Cardiac fibroblast (primary cell): ENCODE measurements at regions not wholly inside any gene's neighbourhood (a gene's known extent, or its start where the extent isn't known, plus 50 kb on each side); places are given as distances from the start of the nearest gene placed in this dataset.
"Not testable (repeated sequence)": the region's sequence is repeated elsewhere in the genome, so short reads cannot be mapped to it uniquely, and the experiment has no call there.

Experiments
- DNase-seq, 2 donors: peaks; one replicate each; pipeline versions ENCODE4 v3.0.0 to v3.0.0-alpha.2; 2010; ENCODE audit warnings: low read depth in 2 of 2
- H3K4me3 ChIP-seq, 2 donors: replicated peaks in 1 of 2; 1 replicate in 1 of 2; 2 replicates in 1 of 2; pipeline ENCODE4 v1.5.1; 2011; ENCODE audit warnings: low read depth in 2 of 2, low read length in 2 of 2, mild to moderate bottlenecking in 2 of 2, moderate library complexity in 1 of 2
- TF ChIP-seq, protein P1 (sequence below): IDR thresholded peaks from one replicate; pipeline ENCODE4 v1.5.1; 2011; ENCODE audit warnings: low read depth, mild to moderate bottlenecking, low read length, inconsistent platforms

DNA sequence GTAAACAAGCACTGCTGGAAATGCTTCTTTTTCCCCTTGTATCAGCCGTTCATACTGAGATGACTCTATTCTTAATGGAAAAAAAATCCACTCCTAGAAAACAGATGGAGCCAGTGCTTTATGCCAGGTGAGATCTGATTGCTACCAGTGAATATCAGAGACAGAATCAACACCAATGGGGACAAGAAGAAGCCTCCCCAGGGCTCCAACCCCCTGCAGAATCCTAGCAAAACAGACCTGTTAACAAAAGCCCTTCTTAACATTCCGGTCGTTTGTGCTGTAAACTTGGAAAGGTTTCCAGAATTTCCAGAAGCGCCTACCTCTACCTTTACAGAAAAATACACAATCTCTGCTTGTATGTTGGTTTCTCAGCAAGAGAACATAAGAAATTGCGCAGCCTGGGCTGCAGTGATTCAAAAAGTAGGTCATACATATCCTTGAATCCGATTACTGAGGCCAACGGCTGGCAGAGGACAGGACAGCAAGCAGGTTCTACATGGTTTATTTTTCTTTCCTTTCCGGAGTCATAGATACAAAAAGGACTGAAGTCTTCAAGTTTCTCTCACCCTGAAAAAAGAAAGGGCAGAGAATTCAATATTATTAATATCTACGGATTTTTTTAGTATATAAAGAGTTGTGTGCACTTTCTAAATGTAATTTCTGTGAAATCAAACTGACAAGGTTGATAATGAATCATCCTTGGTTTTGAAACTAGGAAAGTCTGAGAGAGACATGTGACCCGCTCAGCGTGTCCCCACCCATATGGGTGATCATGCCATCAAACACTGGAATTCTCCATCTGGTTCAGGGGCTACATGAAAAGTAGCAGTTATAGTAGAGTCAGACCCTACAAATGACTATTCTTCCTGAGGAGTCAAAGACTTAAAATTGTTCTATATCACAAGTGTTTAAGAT, 266.7 kb upstream of the MGAT5 start:
- H3K4me3 ChIP-seq = no peak overlapping the region
- TF ChIP-seq, protein P1, sequence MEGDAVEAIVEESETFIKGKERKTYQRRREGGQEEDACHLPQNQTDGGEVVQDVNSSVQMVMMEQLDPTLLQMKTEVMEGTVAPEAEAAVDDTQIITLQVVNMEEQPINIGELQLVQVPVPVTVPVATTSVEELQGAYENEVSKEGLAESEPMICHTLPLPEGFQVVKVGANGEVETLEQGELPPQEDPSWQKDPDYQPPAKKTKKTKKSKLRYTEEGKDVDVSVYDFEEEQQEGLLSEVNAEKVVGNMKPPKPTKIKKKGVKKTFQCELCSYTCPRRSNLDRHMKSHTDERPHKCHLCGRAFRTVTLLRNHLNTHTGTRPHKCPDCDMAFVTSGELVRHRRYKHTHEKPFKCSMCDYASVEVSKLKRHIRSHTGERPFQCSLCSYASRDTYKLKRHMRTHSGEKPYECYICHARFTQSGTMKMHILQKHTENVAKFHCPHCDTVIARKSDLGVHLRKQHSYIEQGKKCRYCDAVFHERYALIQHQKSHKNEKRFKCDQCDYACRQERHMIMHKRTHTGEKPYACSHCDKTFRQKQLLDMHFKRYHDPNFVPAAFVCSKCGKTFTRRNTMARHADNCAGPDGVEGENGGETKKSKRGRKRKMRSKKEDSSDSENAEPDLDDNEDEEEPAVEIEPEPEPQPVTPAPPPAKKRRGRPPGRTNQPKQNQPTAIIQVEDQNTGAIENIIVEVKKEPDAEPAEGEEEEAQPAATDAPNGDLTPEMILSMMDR = no peak
- DNase-seq = no peak

DNA sequence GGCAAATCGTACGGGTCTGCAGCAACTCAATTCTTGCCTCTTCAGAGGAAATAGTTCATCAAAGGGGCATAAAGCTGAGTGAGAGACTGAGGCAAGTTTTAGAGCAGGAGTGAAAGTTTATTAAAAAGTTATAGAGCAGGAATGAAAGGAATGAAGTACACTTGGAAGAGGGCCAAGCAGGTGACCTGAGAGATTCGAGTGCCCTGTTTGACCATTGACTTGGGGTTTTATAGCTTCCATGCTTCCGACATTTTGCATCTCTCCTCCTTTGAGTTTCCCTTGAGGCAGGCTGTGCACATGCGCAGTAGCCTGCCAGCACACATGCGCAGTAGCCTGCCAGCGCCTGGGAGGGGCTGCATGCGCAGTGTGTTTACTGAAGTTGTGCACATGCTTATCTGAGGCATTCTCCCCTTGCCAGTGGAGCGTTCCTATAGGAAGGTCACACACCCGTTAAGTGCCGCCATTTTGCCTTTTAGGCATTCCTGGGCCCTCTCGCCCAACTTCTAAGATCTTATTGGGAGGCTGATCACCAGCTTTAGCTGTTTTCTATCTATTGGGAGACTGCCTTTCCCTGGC, 265.5 kb upstream of the MGAT5 start:
- TF ChIP-seq, protein P1 = no peak
- H3K4me3 ChIP-seq = no peak overlapping the region
- no peak for DNase-seq

DNA sequence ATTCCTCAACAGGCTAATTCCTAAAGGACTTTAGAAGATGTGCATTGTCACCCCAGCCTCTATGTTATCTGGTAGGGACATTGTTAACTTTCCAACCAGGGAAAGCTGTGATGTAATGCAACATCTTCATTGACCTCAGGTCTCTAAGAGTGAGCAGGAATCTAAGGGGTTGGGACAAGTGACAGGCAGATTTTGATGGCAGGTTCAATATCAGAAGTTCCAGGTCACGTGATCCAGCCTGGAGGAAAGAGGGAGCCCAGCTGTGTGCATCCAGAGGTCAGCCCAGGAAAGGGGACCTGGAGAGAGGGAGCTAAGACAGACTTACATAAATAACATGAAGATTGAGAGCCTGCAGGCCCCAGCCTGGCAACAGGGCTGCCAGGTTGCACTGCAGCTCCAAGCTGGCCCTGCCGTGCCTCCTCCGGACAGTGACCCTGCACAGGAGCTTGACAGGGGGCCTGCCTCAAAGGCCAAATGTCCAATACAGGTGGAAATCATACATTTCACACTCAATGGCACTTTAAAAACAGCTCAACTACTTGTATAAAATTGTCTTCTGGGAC, 262.2 kb upstream of the MGAT5 start:
- H3K4me3 ChIP-seq = no peak overlapping the region
- DNase-seq = no peak
- TF ChIP-seq, protein P1 = no peak

DNA sequence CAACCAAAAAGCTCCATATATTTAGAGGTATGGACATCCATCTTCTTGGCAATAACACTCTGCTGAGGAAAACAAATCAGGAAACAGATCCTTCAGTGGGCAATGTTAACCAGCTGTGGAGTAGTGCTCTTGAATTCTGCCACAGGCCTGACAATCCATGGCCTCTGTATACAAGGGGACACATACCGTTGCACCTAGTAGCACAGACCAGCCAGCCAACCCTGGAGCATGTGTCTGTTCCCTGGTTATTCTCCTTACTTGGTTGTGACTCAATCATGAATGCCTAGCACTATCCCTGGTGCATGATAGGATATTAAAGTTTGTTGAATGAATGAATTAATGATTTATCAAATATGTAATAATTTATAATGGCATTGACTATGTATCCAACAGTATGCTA, 261.4 kb upstream of the MGAT5 start:
- H3K4me3 ChIP-seq = no peak overlapping the region
- no peak for DNase-seq
- TF ChIP-seq, protein P1 = no peak

DNA sequence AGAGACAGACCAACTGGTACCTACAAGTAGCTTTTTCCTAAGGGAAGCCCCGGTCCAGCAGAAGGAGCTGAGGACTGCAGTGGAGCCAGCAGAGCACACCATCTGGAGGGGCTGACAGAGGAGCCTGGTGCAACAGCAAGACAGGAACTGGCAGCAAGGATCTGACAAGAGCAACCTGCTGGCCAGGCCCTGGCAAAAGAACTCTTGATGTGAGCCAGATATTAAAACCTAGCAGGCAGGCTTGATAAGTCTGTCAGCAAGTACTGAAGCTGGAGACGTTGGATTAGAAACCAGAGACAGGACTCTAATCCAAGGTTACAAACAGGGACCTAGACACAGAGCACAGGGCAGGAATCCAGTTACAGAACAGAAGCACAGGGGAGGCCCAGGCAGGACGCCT, 260.7 kb upstream of the MGAT5 start:
- no peak overlapping the region for H3K4me3 ChIP-seq
- TF ChIP-seq, protein P1 = no peak
- no peak for DNase-seq

DNA sequence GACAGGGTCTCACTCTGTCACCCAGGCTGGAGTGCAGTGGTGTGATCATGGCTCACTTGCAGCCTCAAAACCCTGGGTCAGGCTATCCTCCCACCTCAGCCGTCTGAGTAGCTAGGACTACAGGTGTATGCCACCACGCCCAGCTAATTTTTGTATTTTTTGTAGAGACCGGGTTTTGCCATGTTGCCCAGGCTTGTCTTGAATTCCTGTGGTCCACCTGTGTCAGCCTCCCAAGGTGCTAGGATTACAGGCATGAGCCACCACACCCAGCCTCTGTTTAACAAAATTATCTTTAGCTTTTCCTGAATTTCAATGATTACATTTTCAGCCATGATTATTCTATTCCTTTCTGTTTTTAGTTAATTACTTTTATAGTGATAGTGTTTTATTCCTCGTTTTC, 255.1 kb upstream of the MGAT5 start:
- DNase-seq, H3K4me3 ChIP-seq: not testable (repeated sequence)

DNA sequence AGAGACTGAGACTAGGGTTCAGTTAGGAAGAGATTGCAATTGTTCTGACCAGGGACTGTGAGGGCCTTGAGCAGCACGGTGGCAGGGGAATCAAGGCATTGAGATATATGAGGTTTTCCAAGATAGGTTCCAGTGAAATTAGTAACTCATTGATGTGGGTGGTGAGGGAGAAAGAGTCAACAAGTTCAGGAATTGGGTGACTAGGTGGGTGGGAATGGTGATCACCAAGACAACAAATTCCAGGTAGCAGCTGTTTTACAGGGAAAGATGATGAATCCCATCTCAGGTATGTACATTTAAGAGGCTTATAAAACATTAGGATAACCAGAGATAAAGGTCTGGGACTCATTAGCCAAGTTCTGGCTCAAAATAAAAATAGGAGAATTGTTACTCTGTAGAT, 251.5 kb upstream of the MGAT5 start:
- no peak for DNase-seq
- TF ChIP-seq, protein P1 = no peak
- H3K4me3 ChIP-seq = no peak overlapping the region
